ENCODE measurements at regions not wholly inside any gene's neighbourhood (a gene's known extent, or its start where the extent isn't known, plus 50 kb on each side); places are given as distances from the start of the nearest gene placed in this dataset.

DNA sequence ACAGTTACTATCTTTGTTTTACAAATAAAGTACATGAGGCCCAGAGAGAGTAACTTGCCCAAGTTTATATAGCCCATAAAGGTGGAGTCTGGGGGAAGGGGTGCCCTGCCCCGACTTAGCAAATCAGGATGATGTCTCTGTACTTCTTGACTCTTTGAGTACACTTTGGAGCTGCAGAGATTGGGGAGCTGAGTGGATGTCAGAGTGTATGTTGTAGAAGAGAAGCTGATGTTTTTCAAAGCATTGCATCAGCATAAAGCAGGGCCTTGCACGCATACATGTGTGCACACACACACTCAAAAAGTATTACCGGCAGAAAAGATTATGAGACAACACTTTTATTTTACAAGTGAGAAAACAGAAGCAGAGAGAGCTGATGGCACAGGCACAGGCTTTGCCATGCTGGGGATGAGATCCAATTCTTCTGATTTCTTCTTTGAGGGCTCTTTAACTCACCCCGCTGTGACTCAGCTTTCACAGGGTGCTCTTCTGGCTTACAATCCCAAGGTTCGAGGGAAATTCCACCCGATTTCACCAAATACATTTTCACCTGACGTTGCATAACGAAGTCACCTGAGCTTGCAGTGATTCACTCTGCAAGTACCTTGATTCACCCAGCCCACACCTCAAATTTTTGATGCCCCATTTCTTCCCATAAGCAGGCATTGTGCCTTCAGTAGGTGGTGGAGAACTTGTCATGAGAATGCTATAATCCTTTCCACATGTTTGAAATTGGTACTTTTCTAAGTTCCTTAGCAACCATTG, 292.8 kb upstream of the BOD1L1 start:
- TF ChIP-seq POLR2AphosphoS5 (IDR thresholded peaks at IDR 0.05) (no peak), POLR2A (IDR thresholded peaks at IDR 0.05) (no peak)
- TF ChIP-seq, protein P1, sequence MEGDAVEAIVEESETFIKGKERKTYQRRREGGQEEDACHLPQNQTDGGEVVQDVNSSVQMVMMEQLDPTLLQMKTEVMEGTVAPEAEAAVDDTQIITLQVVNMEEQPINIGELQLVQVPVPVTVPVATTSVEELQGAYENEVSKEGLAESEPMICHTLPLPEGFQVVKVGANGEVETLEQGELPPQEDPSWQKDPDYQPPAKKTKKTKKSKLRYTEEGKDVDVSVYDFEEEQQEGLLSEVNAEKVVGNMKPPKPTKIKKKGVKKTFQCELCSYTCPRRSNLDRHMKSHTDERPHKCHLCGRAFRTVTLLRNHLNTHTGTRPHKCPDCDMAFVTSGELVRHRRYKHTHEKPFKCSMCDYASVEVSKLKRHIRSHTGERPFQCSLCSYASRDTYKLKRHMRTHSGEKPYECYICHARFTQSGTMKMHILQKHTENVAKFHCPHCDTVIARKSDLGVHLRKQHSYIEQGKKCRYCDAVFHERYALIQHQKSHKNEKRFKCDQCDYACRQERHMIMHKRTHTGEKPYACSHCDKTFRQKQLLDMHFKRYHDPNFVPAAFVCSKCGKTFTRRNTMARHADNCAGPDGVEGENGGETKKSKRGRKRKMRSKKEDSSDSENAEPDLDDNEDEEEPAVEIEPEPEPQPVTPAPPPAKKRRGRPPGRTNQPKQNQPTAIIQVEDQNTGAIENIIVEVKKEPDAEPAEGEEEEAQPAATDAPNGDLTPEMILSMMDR (IDR thresholded peaks at IDR 0.05 in 8 of 11, conservative IDR thresholded peaks at IDR 0.05 in 3 of 11): no peak
- intact Hi-C loops (cut with DNase I; ENCODE audit: low total_unique reads): no loop called here
- H3K36me3 ChIP-seq: no peaks in the 10 kb centered on the region
- DNase-seq: no peak
- H3K27me3 ChIP-seq (replicated peaks in 1 of 7): no peaks in the 10 kb centered on the region
- H3K9me3 ChIP-seq: no peaks in the 10 kb centered on the region
- no peaks in the 10 kb centered on the region for H3K4me1 ChIP-seq
- no peak overlapping the region for H3K4me3 ChIP-seq
- 80 to 94% (median 92%) methylated on average over 8 of the region's 8 CpGs for WGBS, 5 donors
- H3K27ac ChIP-seq: no peak overlapping the region

GRCh38 chr4:13920901-13921300, 293.4 kb upstream of the BOD1L1 start:
- intact Hi-C loops (cut with DNase I; ENCODE audit: low total_unique reads): no loop called here
- DNase-seq: no peak

DNA sequence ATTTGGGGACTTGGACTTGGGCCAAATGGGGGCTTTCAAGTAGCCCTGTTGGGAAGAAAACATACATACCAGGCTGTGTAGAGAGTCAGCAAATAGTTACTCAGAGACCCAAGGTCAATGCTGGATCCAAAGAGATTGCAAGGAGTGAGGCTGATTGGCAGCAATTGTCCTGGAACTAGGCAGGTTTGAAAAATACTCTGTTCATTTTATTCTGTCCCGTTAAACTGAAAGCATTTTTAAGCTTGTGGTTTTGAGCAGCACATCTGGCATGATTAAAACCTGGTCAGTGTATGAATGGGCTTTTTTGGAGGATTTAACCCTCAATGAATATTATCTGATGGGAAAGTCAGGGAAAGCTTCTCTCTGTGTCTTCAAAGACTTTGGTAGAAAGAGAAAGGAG, 294.3 kb upstream of the BOD1L1 start:
- no peaks in the 10 kb centered on the region for H3K36me3 ChIP-seq
- H3K4me1 ChIP-seq: no peaks in the 10 kb centered on the region
- TF ChIP-seq, protein P1 (IDR thresholded peaks at IDR 0.05 in 8 of 11, conservative IDR thresholded peaks at IDR 0.05 in 3 of 11): no peak
- TF ChIP-seq POLR2A (IDR thresholded peaks at IDR 0.05) (no peak), POLR2AphosphoS5 (IDR thresholded peaks at IDR 0.05) (no peak)
- H3K9me3 ChIP-seq: peaks cover 0 to 2% (median 0%) of the 10 kb centered on the region in 8 donors
- WGBS, 5 donors: 11 to 26% (median 18%) methylated on average over 1 of the region's 1 CpG
- H3K27ac ChIP-seq: no peak overlapping the region
- H3K4me3 ChIP-seq: no peak overlapping the region
- intact Hi-C loops (cut with DNase I; ENCODE audit: low total_unique reads): no loop called here
- no peaks in the 10 kb centered on the region for H3K27me3 ChIP-seq (replicated peaks in 1 of 7)
- DNase-seq: no peak

More at GRCh38 chr4:13920901-13921300, 293.4 kb upstream of the BOD1L1 start:
- no peaks in the 10 kb centered on the region for H3K9me3 ChIP-seq
- H3K36me3 ChIP-seq: no peaks in the 10 kb centered on the region
- TF ChIP-seq POLR2AphosphoS5 (IDR thresholded peaks at IDR 0.05): no peak
- no peak for TF ChIP-seq POLR2A (IDR thresholded peaks at IDR 0.05)
- no peaks in the 10 kb centered on the region for H3K4me1 ChIP-seq
- no peak overlapping the region for H3K4me3 ChIP-seq
- H3K27me3 ChIP-seq (replicated peaks in 1 of 7): no peaks in the 10 kb centered on the region
- H3K27ac ChIP-seq: no peak overlapping the region
- 38 to 58% (median 54%) methylated on average over 3 of the region's 3 CpGs for WGBS, 5 donors

- WGBS, 5 donors: 83 to 95% (median 86%) methylated on average over 2 of the region's 2 CpGs
Observed at GRCh38 chr4:13922459-13922858, 294.9 kb upstream of the BOD1L1 start.

More at GRCh38 chr4:13922459-13922858, 294.9 kb upstream of the BOD1L1 start:
- no peak overlapping the region for H3K4me3 ChIP-seq
- no peak overlapping the region for H3K27ac ChIP-seq
- peaks cover 0 to 7% (median 0%) of the 10 kb centered on the region in 8 donors for H3K9me3 ChIP-seq
- no peaks in the 10 kb centered on the region for H3K36me3 ChIP-seq
- no peak for DNase-seq
- intact Hi-C loops (cut with DNase I; ENCODE audit: low total_unique reads): no loop called here
- TF ChIP-seq, protein P1 (IDR thresholded peaks at IDR 0.05 in 8 of 11, conservative IDR thresholded peaks at IDR 0.05 in 3 of 11): no peak
- TF ChIP-seq POLR2A (IDR thresholded peaks at IDR 0.05): no peak
- TF ChIP-seq POLR2AphosphoS5 (IDR thresholded peaks at IDR 0.05): no peak
- no peaks in the 10 kb centered on the region for H3K4me1 ChIP-seq
- H3K27me3 ChIP-seq (replicated peaks in 1 of 7): no peaks in the 10 kb centered on the region

Data from spleen (tissue), 11 donors.